ENCODE measurements at regions not wholly inside any gene's neighbourhood (a gene's known extent, or its start where the extent isn't known, plus 50 kb on each side); places are given as distances from the start of the nearest gene placed in this dataset.

GRCh38 chr3:194983620-194984019 is 287.3 kb downstream of the XXYLT1 start:
- no peak overlapping the region for H4K5ac ChIP-seq (ENCODE audit: low read depth, low read length)
- H3K4me2 ChIP-seq (ENCODE audit: low read depth, low read length) = no peak overlapping the region
- H2BK5ac ChIP-seq (ENCODE audit: low read depth, low read length, poor library complexity, severe bottlenecking) = no peak overlapping the region
- no peak overlapping the region for H4K91ac ChIP-seq (ENCODE audit: insufficient read depth, low read depth, low read length)
- H2BK20ac ChIP-seq (ENCODE audit: low read depth, low read length) = no peak overlapping the region
- no peak overlapping the region for H2AK9ac ChIP-seq (replicated peaks; ENCODE audit: low read depth, low read length, poor library complexity)
- no peak overlapping the region for H3K27ac ChIP-seq (ENCODE audit: insufficient read depth, low read length)
- no peak overlapping the region for H3K23ac ChIP-seq (ENCODE audit: low read depth, low read length)
- peaks cover 21% of the 10 kb centered on the region for H3K27me3 ChIP-seq (ENCODE audit: control insufficient read depth, insufficient read depth, low read length)
- no peak overlapping the region for H2BK120ac ChIP-seq (ENCODE audit: low read depth, low read length)
- in situ Hi-C loops (cut with MboI; ENCODE audit: low sequenced_read_pairs) (no loop called here), intact Hi-C loops (cut with micrococcal nuclease) (no loop called here), dilution Hi-C loops (cut with HindIII; ENCODE audit: low sequenced_read_pairs, unreplicated experiment) (no loop called here)
- ChIA-PET POLR2A (ENCODE audit: unreplicated experiment) (no interaction called here), CTCF (no interaction called here)
- ATAC-seq (ENCODE audit: low read depth) = no peak
- no peak for DNase-seq
- H3K4me3 ChIP-seq (ENCODE audit: insufficient read depth, low read depth, low read length) = no peak overlapping the region
- 33% methylated on average over 1 of the region's 2 CpGs; no CpG with 5 or more reads in 1 of the 2 experiments for WGBS, 2 experiments (ENCODE audit: extremely low coverage in 2 of 2, insufficient read length in 1 of 2)
- no peaks in the 10 kb centered on the region for H3K36me3 ChIP-seq (ENCODE audit: control insufficient read depth, insufficient read depth, low read length)
- no peaks in the 10 kb centered on the region for H3K79me1 ChIP-seq (ENCODE audit: low read depth in 1 of 2, low read length in 2 of 2)
- peaks cover 3% of the 10 kb centered on the region; the same call in 1 of the 2 replicates for H3K9me3 ChIP-seq (ENCODE audit: control insufficient read depth, insufficient read depth, low read length)
- no peak overlapping the region for H2AK5ac ChIP-seq (ENCODE audit: low read depth, low read length)
- H3K4ac ChIP-seq (ENCODE audit: low read depth, low read length) = no peak overlapping the region
- H2AFZ ChIP-seq (replicated peaks; ENCODE audit: low read length, poor library complexity) = no peak overlapping the region
- no peak overlapping the region for H3K18ac ChIP-seq (ENCODE audit: low read depth, low read length)
- no peaks in the 10 kb centered on the region for H3K4me1 ChIP-seq (ENCODE audit: control insufficient read depth, insufficient read depth, low read length)
- BruUV-seq (replicated peaks) = no TSS peak
- TF ChIP-seq CEBPB (IDR thresholded peaks at IDR 0.05; ENCODE audit: low read depth, low read length) (no peak), SMC3 (IDR thresholded peaks at IDR 0.05; ENCODE audit: low read depth, low read length) (no peak), MAFK (IDR thresholded peaks at IDR 0.05; ENCODE audit: low read depth, low read length) (no peak), POLR2A (IDR thresholded peaks at IDR 0.05; ENCODE audit: low read depth, low read length) (no peak), RAD21 (IDR thresholded peaks at IDR 0.05; ENCODE audit: low read length) (no peak), FOS (IDR thresholded peaks at IDR 0.05; ENCODE audit: low read depth, low read length) (no peak), CHD1 (IDR thresholded peaks at IDR 0.05; ENCODE audit: low read depth, low read length) (no peak), RCOR1 (IDR thresholded peaks at IDR 0.05; ENCODE audit: insufficient replicate concordance, low read length) (no peak), MAZ (IDR thresholded peaks at IDR 0.05; ENCODE audit: borderline replicate concordance, low read depth, low read length) (no peak)
- no peak overlapping the region for H3K14ac ChIP-seq (replicated peaks; ENCODE audit: low read depth, low read length)
- no peak overlapping the region for H3K9ac ChIP-seq (ENCODE audit: low read depth, low read length)
- H3K9me1 ChIP-seq (ENCODE audit: insufficient read depth, low read length) = no peaks in the 10 kb centered on the region
- no peaks in the 10 kb centered on the region for H4K20me1 ChIP-seq (ENCODE audit: insufficient read depth, low read length)
- no peak overlapping the region for H3K56ac ChIP-seq (ENCODE audit: extremely low read depth, insufficient read depth, low read length)
- no peak overlapping the region for H4K8ac ChIP-seq (ENCODE audit: low read depth in 2 of 2, low read length in 2 of 2)
- H2BK15ac ChIP-seq (ENCODE audit: low read depth, low read length) = no peak overlapping the region

Measured in IMR-90 (cell line).